ENCODE measurements at regions not wholly inside any gene's neighbourhood (a gene's known extent, or its start where the extent isn't known, plus 50 kb on each side); places are given as distances from the start of the nearest gene placed in this dataset.
"Not testable (repeated sequence)": the region's sequence is repeated elsewhere in the genome, so short reads cannot be mapped to it uniquely, and the experiment has no call there.

DNA sequence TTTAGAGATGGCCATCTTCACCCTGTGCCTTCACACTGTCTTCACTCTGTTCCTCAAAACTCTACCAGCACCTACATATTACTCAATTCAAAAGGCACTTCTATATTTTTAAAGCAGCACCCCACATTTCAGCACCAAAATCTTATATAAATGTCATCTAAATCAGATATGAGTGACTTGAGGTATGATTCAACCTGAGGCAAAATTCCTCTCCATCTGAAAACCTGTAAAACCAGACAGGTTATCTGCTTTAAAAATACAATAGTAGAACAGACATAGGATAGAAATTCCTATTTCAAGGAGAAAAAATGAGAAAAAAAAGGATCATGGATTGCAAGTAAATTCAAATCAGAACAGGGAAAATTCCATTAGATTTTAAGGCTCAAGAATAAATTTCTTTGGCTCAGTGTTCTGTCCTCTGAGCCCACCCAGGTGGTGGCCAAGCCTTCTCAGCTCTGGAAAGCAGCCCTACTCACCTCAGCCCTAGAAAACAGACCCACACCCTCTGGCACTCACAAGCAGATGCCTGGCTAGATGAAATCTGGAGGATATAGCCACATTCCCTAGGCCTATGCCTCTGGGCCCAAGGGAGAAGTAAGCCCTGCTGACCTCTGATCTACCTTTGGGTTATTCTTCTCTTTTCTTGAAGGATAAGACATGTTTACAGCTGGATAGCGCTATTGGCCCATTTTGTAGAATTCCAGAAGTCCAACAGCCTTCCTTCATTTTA lies 211.1 kb upstream of the XIST start:
- no peak for DNase-seq

DNA sequence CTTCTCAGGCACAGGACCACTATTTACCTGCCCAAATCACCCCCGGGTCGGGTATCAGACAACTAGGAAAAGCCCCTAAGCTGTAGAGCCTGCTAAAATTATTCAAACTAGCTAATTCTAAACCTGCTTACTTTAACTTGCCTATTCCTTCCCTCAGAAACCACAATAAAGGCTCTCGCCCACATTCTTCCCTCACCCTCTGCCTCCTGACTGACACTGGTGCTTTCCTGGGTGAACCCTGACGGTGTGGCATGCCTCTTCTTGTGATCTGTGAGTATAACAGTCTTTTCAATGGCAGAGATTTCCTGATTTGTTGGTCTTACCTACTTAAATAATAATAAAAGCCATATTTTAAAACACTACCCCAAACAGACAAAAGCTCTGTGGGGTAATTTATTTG lies 209.4 kb upstream of the XIST start:
- no peak for DNase-seq

DNA sequence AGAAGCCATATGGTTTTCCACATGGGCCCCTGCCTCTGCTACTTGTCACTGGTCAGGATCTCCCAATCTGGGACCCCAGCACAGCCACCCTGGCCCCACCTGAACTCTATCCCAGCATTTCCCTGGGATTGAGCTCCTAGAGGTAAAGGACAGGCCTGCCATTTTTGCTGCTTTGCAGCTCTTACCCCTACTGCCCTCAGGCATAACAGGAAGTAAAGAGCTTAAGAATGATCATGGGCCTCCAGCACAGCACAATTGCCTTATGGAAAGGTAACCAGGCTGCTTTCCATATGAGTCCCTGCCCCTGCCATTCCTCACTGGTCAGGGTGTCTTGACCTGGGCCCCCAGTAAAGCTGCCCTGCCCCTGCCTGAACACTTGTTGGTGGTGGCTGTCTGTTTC lies 196.6 kb upstream of the XIST start:
- no peak for DNase-seq

DNA sequence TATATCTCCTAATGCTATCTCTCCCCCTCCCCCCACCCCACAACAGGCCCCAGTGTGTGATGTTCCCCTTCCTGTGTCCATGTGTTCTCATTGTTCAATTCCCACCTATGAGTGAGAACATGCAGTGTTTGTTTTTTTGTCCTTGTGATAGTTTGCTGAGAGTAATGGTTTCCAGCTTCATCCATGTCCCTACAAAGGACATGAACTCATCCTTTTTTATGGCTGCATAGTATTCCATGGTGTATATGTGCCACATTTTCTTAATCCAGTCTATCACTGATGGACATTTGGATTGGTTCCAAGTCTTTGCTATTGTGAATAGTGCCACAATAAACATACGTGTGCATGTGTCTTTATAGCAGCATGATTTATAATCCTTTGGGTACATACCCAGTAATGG lies 181.6 kb upstream of the XIST start:
- not testable (repeated sequence) for DNase-seq

DNA sequence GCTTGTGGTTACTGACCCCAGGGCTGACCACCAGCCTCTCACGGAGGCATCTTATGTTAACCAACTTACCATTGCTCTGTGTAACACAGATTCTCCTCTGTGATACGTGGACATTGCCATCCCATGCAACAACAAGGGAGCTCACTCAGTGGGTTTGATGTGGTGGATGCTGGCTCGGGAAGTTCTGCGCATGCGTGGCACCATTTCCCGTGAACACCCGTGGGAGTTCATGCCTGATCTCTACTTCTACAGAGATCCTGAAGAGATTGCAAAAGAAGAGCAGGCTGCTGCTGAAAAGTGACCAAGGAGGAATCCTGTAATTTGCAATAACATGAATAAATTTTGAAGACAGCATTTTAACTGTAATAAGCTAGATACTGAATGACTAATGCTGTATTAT lies 179.0 kb upstream of the XIST start:
- DNase-seq = not testable (repeated sequence)

DNA sequence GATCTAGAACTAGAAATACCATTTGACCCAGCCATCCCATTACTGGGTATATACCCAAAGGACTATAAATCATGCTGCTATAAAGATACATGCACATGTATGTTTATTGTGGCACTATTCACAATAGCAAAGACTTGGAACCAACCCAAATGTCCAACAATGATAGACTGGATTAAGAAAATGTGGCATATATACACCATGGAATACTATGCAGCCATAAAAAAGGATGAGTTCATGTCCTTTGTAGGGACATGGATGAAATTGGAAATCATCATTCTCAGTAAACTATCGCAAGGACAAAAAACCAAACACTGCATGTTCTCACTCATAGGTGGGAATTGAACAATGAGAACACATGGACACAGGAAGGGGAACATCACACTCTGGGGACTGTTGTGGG lies 178.3 kb upstream of the XIST start:
- DNase-seq = not testable (repeated sequence)

DNA sequence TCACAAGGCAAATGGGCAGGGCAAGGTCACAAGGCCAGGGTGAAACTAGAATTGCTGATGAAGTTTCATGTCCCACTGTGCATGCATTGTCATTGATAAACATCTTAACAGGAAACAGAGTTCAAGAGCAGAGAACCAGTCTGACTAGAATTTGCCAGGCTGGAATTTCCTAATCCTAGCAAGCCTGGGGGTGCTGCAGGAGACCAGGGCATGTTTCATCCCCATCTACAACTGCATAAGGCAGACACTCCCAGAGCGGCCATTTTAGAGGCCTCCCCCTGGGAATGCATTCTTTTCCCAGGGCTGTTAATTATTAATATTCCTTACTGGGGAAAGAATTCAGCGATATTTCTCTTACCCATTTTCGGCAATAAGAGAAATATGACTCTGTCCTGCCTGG lies 172.6 kb upstream of the XIST start:
- DNase-seq = not testable (repeated sequence)

DNA sequence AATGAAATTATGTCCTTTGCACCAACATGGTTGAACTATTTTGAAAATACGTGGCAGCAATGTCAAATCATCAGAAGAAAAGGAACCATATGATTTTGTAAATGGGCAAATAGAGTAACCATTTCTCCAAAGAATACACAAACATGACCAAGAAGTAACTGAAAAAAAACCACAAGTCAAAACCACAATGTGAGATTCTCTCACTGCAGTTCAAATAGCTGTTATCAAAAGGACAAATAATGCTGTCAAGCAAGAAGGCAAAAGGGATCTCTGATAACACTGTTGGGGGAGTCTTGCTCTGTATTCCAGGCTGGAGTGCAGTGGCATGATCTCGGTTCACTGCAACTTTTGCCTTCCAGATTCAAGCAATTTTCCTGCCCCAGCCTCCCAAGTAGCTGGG lies 170.7 kb upstream of the XIST start:
- DNase-seq = no peak

DNA sequence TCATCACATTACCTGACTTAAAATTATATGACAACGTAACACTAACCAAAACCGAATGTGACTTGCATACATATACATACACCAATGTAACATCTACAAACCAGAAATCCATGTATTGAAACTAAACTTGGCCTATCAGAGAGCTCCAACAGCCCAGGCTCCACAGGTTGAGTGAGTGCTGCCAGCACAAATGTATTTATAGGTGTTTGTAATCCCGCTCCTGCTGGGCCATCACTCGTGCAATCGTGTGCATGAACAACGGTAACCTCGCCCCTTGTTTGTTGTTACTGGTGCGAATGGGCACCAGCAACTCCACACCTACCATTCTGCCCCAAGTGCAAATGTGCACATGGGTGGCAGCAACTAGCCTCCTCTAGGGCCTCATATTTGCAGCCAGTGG lies 165.7 kb upstream of the XIST start:
- DNase-seq = no peak

DNA sequence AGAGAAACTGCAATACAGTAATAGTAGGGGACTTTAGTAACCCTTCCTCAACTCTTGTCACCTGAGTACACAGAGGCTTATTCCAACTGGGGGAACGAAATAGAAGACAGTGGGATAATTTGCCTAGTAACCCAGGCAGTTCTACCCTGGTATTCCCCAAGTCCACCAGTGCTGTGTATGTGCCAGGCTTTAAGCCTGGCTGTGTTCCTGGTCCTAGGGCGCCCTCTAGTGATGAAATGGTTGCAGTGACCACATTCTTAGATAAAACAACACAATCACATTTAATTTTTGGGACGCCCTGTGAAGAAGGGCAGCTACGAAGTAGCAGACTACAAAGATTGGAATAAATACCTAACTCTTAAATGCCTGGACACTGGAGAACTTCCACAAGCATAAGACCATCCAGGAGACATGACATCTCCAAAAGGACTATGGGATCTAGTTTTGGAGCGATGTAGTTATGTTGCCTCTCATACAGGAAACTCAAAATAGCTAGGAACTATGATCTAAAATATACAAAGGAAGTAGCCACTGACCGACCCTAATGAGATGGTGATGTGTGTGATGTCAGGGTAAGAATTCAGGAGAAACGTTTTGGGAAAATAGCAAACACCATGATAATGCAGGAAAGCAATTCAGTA lies 163.0 kb upstream of the XIST start:
- DNase-seq = peak; percentile 4

DNA sequence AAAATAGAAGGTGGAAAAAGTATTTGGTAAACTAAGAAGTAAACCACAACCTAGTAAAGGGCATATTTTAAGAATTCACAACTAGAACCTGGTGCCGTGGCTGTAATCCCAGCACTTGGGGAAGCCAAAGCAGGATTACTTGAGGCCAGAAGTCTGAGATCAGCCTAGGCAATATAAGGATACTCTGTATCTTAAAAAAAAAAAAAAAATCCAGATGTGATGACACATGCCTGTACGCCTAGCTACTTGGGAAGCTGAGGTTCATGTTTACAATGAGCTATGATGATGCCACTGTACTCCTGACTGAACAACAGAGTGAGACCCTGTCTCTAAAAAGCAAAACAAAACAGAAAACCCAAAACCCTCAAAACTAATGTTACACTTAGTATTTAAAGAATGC lies 156.5 kb upstream of the XIST start:
- DNase-seq = no peak

DNA sequence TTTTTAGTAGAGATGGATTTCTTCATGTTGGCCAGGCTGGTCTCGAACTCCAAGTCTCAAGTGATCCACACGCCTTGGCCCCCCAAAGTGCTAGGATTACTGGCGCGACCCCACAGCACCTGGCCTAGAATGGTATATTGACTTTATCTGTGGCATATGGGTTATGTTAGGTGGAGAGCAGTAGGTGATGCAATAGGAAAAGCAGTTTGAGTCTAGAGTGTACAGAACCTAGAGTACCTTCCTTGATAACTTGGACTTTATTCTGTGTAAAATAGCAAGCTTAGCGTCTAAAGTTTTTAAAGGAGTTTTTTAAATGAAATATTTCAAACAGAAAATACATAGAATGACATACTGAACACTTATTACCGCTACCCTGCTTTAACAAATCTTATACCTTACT lies 139.5 kb upstream of the XIST start:
- DNase-seq = no peak

DNA sequence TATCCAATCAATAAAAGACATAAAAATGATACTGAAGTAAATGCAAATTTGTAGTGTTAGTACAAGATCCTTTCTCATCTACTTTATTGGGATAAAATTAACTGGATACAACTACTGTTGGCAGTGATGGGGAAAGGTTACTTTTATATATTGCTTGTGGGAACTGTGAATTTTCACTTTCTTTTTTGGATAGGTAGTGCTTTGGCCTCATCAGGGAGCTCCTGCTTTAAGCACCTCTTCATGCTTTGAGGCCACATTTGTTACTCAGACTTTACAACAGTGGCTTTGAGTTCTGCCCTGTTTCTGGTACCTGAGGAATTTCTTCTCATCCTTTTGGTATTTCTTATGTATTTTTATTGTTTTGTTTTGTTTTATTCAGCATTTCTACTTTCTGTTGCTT lies 134.7 kb upstream of the XIST start:
- no peak for DNase-seq

DNA sequence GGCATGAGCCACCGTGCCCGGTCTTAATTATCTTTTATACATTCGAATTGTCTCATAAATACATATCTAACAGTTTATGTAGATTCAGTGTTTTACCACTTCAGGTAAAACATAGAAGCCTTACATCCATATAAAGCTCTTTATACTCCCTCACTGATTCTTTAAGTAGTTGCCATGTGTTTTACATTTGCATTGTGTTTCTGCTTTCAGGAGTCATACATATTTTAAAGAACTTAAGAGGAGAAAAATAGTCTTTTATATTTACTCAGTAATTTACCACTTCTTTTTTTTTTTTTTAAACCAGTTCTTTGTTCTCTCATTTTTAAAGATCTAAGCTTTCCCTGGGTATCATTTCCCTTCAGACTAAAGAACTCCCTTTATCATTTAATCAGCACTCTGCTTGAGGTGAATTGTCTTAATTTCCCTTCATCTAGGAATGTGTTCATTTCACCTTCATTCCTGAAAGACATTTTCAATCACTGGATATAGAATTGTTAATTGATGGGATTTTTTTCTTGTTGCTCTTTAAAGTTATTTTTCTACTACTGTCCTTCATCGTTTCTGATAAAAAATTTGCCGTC lies 127.1 kb upstream of the XIST start:
- DNase-seq = no peak

DNA sequence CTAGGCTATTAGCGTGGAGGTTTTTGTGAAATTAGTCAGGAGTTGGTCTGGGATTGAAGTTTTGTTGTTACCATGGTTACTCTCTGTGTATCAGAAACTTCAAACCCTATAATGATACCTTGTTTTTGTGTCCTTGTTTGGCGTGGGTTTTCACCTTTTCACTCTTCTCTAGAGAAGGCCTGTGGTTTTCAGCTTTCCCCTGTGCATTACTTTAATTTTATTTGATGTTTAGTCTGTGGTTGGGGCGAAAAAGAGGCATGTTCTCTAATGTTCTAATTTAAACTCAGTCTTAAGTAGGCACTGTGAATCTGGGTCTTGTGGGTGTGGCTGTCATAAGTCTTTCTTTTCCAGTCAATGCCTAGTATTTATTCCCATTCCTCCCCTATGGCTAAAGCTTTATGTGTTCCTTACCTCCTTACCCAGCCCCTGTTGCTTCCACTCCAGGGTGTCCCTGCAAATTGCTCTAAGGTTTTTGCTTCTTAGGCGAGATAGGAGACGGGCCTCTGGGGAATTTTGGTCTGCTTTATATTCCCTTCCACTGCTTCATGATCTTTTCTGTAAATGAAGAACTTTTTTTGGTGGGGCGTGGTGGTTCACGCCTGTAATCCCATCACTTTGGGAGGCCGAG lies 125.1 kb upstream of the XIST start:
- no peak for DNase-seq

DNA sequence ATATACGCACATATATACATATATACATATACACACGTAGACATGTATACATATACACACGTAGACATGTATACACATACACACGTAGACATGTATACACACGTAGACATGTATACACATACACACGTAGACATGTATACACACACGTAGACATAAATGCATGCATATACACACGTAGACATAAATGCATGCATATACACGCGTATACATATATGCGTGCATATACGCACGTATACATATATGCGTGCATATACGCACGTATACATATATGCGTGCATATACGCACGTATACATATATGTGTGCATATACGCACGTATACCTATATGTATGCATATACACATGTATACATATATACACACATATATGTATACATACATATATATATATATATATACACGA lies 114.9 kb upstream of the XIST start:
- not testable (repeated sequence) for DNase-seq

DNA sequence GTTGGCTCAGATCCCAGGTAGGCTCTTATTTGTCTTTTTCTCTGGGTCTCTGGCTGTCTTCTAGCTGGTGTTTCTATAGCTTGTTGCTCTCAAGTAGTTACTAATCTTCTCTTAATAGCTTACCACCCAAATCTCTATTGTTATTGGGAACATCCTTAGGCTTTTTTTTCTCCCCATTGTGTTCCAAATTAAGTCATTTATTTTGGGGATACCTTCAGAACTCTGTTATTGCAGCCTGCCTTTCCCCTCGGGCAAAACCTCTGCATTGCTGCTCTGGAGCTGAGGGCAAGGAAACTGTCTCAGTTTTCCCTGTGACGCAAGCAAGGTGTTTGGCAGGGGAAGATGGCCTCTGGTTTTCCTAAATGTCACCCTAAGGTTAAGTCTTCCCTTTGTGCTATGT lies 113.3 kb upstream of the XIST start:
- DNase-seq = no peak

DNA sequence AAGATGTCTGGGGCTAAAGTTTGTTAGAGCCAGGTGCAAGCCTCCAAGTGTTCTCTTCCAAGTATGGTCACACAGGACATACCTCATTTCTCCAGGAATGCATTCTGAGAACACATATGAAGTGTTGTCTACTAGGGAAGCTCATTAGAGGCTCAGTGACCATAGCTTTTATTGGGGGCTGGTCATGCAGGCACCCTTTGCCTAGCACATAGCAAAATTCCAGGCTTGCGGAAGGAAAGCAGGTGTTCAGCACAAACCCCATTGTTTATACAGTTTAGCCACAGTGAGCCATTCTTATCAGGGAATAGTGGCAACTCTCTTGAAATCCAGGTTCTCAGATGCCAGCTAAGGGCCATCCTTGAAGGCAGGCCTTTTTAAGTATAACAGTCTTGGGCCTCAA lies 112.1 kb upstream of the XIST start:
- no peak for DNase-seq

DNA sequence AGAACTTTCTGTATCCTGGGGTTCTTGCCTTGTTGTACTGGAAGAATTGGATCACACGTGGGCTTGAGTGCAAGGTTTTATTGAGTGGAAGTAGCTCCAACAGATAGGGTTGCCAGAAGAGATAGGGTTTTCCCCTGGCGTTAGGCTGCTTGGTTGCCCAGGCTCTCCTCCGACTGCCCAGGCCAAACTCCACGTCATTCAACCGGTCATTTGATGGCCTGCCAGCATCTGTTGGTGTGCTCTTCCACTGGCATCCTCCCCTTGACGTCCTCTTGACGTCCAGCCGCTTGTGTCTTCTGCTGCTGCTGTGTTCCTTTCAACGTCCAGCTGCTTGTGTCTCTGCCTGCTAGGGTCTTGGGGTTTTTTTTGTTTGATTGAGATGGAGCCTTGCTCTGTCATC lies 111.2 kb upstream of the XIST start:
- no peak for DNase-seq

DNA sequence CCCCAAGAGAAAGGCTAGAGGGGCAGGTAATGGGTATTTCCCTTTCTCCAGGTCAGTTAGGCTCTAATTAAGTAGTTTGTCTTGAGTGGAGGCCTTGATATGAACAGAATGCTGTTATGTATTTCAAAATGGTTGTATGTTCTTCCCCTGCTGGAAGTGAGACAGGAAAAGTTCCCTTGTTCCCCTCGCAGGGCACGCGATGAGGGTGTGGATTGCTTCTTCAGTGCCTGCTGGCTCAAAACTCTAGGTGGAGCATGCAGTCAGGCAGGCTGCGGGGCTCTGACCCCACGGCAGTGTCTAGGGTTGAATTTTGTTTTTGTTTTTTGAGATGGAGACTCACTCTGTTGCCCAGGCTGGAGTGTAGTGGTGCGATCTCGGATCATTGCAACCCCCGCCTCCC lies 110.4 kb upstream of the XIST start:
- no peak for DNase-seq

DNA sequence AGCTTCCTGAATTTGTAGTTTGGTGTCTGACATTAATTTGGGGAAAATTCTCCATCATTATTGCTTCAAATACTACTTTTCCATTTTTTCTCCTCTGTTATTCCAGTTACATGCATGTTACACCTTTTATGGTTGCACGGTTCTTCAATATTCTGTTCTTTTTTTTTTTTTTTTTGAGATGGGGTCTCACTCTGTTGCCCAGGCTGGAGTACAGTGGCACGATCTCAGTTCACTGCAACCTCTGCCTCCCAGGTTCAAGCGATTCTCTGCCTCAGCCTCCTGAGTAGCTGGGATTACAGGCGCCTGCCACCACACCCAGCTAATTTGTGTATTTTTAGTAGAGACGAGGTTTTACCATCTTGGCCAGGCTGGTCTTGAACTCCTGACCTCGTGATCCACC lies 109.4 kb upstream of the XIST start:
- not testable (repeated sequence) for DNase-seq

DNA sequence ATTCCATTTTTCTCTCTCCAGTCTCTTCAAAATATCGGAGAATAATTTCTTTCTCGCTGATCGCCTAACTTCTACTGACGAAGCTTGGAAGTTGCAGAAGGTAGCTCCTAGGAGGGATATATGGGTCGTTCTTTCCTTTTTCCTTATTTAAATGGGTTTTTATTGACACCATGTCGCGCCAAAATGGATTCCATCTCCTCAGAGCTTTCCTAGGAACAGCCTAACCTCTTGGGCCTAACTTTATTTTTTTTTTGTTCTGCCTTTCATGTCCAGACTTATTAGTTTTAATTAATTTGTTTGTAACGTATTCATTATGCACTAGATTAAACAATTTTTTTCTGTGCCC lies 92.0 kb upstream of the XIST start:
- no peak for DNase-seq

DNA sequence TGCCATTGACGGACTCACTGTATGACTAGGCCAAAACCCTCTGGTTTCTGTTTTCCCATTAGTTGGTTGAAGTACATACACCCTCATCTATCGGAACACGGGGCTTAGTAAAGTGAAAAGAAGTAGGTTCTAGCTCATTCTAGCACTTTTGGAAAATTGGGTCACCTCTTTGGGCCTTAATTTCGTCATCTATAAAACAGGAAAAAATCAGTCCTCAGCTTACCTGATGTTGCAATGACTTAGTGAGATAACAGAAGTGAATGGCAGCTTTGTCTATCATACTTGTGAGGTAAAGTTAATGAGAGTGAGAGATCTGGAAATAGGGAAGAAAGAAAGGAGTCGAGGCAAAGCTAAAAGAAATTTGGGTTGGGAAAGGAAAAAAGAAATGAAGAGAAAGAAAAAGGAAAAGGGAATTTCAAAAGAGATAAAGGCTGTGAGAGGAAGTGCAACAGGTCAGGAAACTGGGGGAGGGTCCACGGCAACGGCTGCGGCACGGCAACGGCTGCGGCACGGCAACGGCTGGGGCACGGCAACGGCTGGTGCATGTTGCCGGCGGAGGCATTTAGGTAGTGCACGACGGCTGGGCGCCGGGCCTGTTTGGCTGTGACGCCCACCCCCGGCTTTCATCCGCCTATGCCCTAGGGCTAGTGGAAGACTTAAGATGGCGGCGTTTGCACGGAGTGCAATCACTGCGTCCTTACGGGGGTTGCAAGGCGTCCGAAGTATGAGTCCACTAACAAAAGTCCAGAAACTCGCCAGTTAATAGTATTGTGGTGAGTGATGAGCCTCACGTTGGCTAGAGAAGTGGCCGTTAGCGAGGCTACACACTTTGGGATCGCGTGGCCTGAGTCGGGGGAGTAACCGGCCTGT lies 91.4 kb upstream of the XIST start:
- peak; percentile 69 for DNase-seq
